WTC11 (cell line): ENCODE measurements at regions not wholly inside any gene's neighbourhood (a gene's known extent, or its start where the extent isn't known, plus 50 kb on each side); places are given as distances from the start of the nearest gene placed in this dataset.

ENCODE experiments used
- ATAC-seq: fragments of 200-7000 bp; cut with Tn5 transposase; 2 replicates; pipeline ENCODE4 v1.10.0; 2021; ENCODE audit warnings: mild to moderate bottlenecking, moderate library complexity
- CTCF ChIA-PET: fragments of 300-600 bp; sonication (Branson Sonifier 250); formaldehyde crosslinking; loops from one replicate; lab custom pipeline; 2021; ENCODE audit warnings: antibody characterized with exemption; lab: Charles Lee
- POLR2A ChIA-PET: fragments of 350-600 bp; sonication (Branson Sonifier 250); formaldehyde crosslinking; loops from one replicate; lab custom pipeline; 2021; ENCODE audit warnings: antibody characterized with exemption; lab: Charles Lee
- DNase-seq: peaks from one replicate; pipeline ENCODE4 v3.0.0; 2021; ENCODE audit warnings: low spot score
- H3K27ac Mint-ChIP-seq: 2 replicates; pipeline ENCODE4 v1.8.0; 2021; ENCODE audit warnings: mixed read lengths
- H3K27me3 Mint-ChIP-seq: 2 replicates; pipeline ENCODE4 v1.8.0; 2021; ENCODE audit warnings: low read depth, mild to moderate bottlenecking, moderate library complexity, mixed read lengths
- H3K36me3 Mint-ChIP-seq: 2 replicates; pipeline ENCODE4 v1.8.0; 2021; ENCODE audit warnings: mixed read lengths
- H3K4me1 Mint-ChIP-seq: 2 replicates; pipeline ENCODE4 v1.8.0; 2022; ENCODE audit warnings: mixed read lengths
- H3K4me3 Mint-ChIP-seq: 2 replicates; pipeline ENCODE4 v1.8.0; 2021; ENCODE audit warnings: mild to moderate bottlenecking, moderate library complexity, mixed read lengths
- H3K9me3 Mint-ChIP-seq: 2 replicates; pipeline ENCODE4 v1.8.0; 2021; ENCODE audit warnings: mixed read lengths
- AR ChIP-seq: fragments of 250-450 bp; sonication (Bioruptor Pico); IDR thresholded peaks from 2 replicates; pipeline ENCODE4 v1.9.0; 2021; ENCODE audit warnings: mild to moderate bottlenecking
- FOXP4 ChIP-seq: sonication (generic); formaldehyde crosslinking; IDR thresholded peaks from 2 replicates; pipeline ENCODE4 v1.8.0; 2022; ENCODE audit warnings: mild to moderate bottlenecking, missing genetic modification reagents
- GRHL2 ChIP-seq: fragments of 250-450 bp; sonication (Bioruptor Pico); IDR thresholded peaks from 2 replicates; pipeline ENCODE4 v1.8.0; 2022; ENCODE audit warnings: mild to moderate bottlenecking, moderate library complexity; ENCODE audit not compliant: insufficient replicate concordance, severe bottlenecking
- HMGA2 ChIP-seq: fragments of 250-450 bp; sonication (Bioruptor Pico); IDR thresholded peaks from 2 replicates; pipeline ENCODE4 v1.4.0; 2021; ENCODE audit warnings: mild to moderate bottlenecking, moderate library complexity
- IRF1 ChIP-seq: sonication (generic); formaldehyde crosslinking; IDR thresholded peaks from 2 replicates; pipeline ENCODE4 v1.8.0; 2023; ENCODE audit warnings: missing genetic modification reagents
- JUN ChIP-seq: sonication (generic); formaldehyde crosslinking; IDR thresholded peaks from 2 replicates; pipeline ENCODE4 v1.8.0; 2023; ENCODE audit warnings: mild to moderate bottlenecking, missing genetic modification reagents
- MLX ChIP-seq: sonication (generic); formaldehyde crosslinking; IDR thresholded peaks from 2 replicates; pipeline ENCODE4 v1.8.1; 2023; ENCODE audit warnings: mild to moderate bottlenecking, missing genetic modification reagents, moderate library complexity
- MXD4 ChIP-seq: fragments of 250-450 bp; sonication (Bioruptor Pico); IDR thresholded peaks from 2 replicates; pipeline ENCODE4 v1.8.0; 2021; ENCODE audit warnings: mild to moderate bottlenecking, moderate library complexity, borderline replicate concordance
- NFATC4 ChIP-seq: fragments of 250-450 bp; sonication (Bioruptor Pico); IDR thresholded peaks from 2 replicates; pipeline ENCODE4 v1.9.0; 2021; ENCODE audit warnings: mild to moderate bottlenecking
- NFYB ChIP-seq: sonication (generic); formaldehyde crosslinking; conservative IDR thresholded peaks from 2 replicates; pipeline ENCODE4 v1.8.0; 2022; ENCODE audit warnings: low read depth, missing genetic modification reagents
- PREB ChIP-seq: sonication (generic); formaldehyde crosslinking; IDR thresholded peaks from 2 replicates; pipeline ENCODE4 v1.8.1; 2022; ENCODE audit warnings: mild to moderate bottlenecking, missing genetic modification reagents, moderate library complexity, borderline replicate concordance
- PRRX2 ChIP-seq: fragments of 250-450 bp; sonication (Bioruptor Pico); IDR thresholded peaks from 2 replicates; pipeline ENCODE4 v1.8.0; 2021; ENCODE audit warnings: mild to moderate bottlenecking
- SP1 ChIP-seq: sonication (generic); formaldehyde crosslinking; conservative IDR thresholded peaks from 2 replicates; pipeline ENCODE4 v1.8.1; 2022; ENCODE audit warnings: missing genetic modification reagents
- TP53 ChIP-seq: sonication (generic); formaldehyde crosslinking; IDR thresholded peaks from 2 replicates; pipeline ENCODE4 v1.8.1; 2023; ENCODE audit warnings: mild to moderate bottlenecking, missing genetic modification reagents
- ZNF219 ChIP-seq: sonication (generic); formaldehyde crosslinking; IDR thresholded peaks from 2 replicates; pipeline ENCODE4 v1.8.0; 2023; ENCODE audit warnings: missing genetic modification reagents, mild to moderate bottlenecking, borderline replicate concordance
- ZNF232 ChIP-seq: sonication (generic); formaldehyde crosslinking; IDR thresholded peaks from 2 replicates; pipeline ENCODE4 v1.8.0; 2022; ENCODE audit warnings: mild to moderate bottlenecking, missing genetic modification reagents
- ZNF263 ChIP-seq: sonication (generic); formaldehyde crosslinking; IDR thresholded peaks from 2 replicates; pipeline ENCODE4 v1.8.1; 2022; ENCODE audit warnings: low read depth, mild to moderate bottlenecking, moderate library complexity, missing genetic modification reagents
- ZNF396 ChIP-seq: fragments of 250-450 bp; sonication (Bioruptor Pico); IDR thresholded peaks from 2 replicates; pipeline ENCODE4 v1.8.0; 2021; ENCODE audit warnings: mild to moderate bottlenecking, moderate library complexity, borderline replicate concordance
- ZNF423 ChIP-seq: fragments of 250-450 bp; sonication (Bioruptor Pico); IDR thresholded peaks from 2 replicates; pipeline ENCODE4 v2.1.2; 2022; ENCODE audit warnings: mild to moderate bottlenecking, moderate library complexity
- ZNF512 ChIP-seq: sonication (generic); formaldehyde crosslinking; IDR thresholded peaks from 2 replicates; pipeline ENCODE4 v1.8.1; 2022; ENCODE audit warnings: missing genetic modification reagents, borderline replicate concordance
- ZNF532 ChIP-seq: fragments of 250-450 bp; sonication (Bioruptor Pico); IDR thresholded peaks from 2 replicates; pipeline ENCODE4 v1.9.0; 2021; ENCODE audit warnings: mild to moderate bottlenecking, borderline replicate concordance

GRCh38 chrX:37912304-37912703, 64.9 kb upstream of the DYNLT3 start (continued):
- TF ChIP-seq ZNF532, result no peak

GRCh38 chrX:37912777-37913176, 65.4 kb upstream of the DYNLT3 start:
- ChIA-PET CTCF (no interaction called here), POLR2A (no interaction called here)
- ATAC-seq (no peak), DNase-seq (no peak)
- no peaks in the 10 kb centered on the region for H3K4me1 Mint-ChIP-seq
- no peaks in the 10 kb centered on the region for H3K36me3 Mint-ChIP-seq
- H3K27me3 Mint-ChIP-seq, result no peaks in the 10 kb centered on the region
- H3K27ac Mint-ChIP-seq, result no peak overlapping the region
- no peaks in the 10 kb centered on the region for H3K9me3 Mint-ChIP-seq
- H3K4me3 Mint-ChIP-seq, result no peak overlapping the region
- TF ChIP-seq NFATC4 (CRISPR knock-in tag) (no peak), ZNF512 (CRISPR knock-in tag) (no peak), ZNF263 (CRISPR knock-in tag) (no peak), NFYB (CRISPR knock-in tag) (no peak), FOXP4 (CRISPR knock-in tag) (no peak), ZNF232 (CRISPR knock-in tag) (no peak), IRF1 (no peak), ZNF219 (CRISPR knock-in tag) (no peak), TP53 (CRISPR knock-in tag) (no peak), SP1 (CRISPR knock-in tag) (no peak), AR (CRISPR knock-in tag) (no peak), PRRX2 (CRISPR knock-in tag) (no peak)

- no peaks in the 10 kb centered on the region for H3K4me1 Mint-ChIP-seq
- POLR2A ChIA-PET, result no interaction called here
- ATAC-seq, result no peak
These were observed 70.8 kb upstream of the DYNLT3 start for GRCh38 chrX:37918168-37918567.

More at GRCh38 chrX:37918168-37918567, 70.8 kb upstream of the DYNLT3 start:
- H3K9me3 Mint-ChIP-seq, result peaks cover 13% of the 10 kb centered on the region
- H3K27ac Mint-ChIP-seq, result no peak overlapping the region
- TF ChIP-seq MXD4 (CRISPR knock-in tag) (no peak), ZNF423 (CRISPR knock-in tag) (no peak), JUN (CRISPR knock-in tag) (no peak), PREB (CRISPR knock-in tag) (no peak), MLX (CRISPR knock-in tag) (no peak), ZNF219 (CRISPR knock-in tag) (no peak), ZNF396 (no peak), HMGA2 (CRISPR knock-in tag) (no peak), GRHL2 (CRISPR knock-in tag) (no peak)
- H3K36me3 Mint-ChIP-seq, result no peaks in the 10 kb centered on the region; the same call in 1 of the 2 replicates
- no peak overlapping the region for H3K4me3 Mint-ChIP-seq
- CTCF ChIA-PET, result no interaction called here
- H3K27me3 Mint-ChIP-seq, result no peaks in the 10 kb centered on the region
- DNase-seq, result no peak
